ENCODE measurements at regions not wholly inside any gene's neighbourhood (a gene's known extent, or its start where the extent isn't known, plus 50 kb on each side); places are given as distances from the start of the nearest gene placed in this dataset.

GRCh38 chr7:13793926-13794325 lies 195.5 kb downstream of the ETV1 start:
- TF ChIP-seq EZH2phosphoT487 (IDR thresholded peaks at IDR 0.05; ENCODE audit: low read depth) (no peak), CTCF (IDR thresholded peaks at IDR 0.05; ENCODE audit: low read depth, low read length) (no peak)

Measured in OCI-LY3 (cell line).